Thymus (tissue), 11 donors: ENCODE measurements at regions not wholly inside any gene's neighbourhood (a gene's known extent, or its start where the extent isn't known, plus 50 kb on each side); places are given as distances from the start of the nearest gene placed in this dataset.
"Not testable (repeated sequence)": the region's sequence is repeated elsewhere in the genome, so short reads cannot be mapped to it uniquely, and the experiment has no call there.

ENCODE experiments used
- DNase-seq, 9 donors: peaks; one replicate each; pipeline ENCODE4 v3.0.0-alpha.2; 2013; ENCODE audit warnings: low spot score in 9 of 9, low read depth in 6 of 9, missing footprints in 1 of 9
- H3K27ac ChIP-seq, 2 donors: one replicate each; pipeline ENCODE4 v1.5.1; 2013; ENCODE audit warnings: control low read depth in 1 of 2, low read depth in 1 of 2, low read length in 1 of 2, mild to moderate bottlenecking in 1 of 2, moderate library complexity in 1 of 2
- H3K27me3 ChIP-seq, 2 donors: one replicate each; pipeline ENCODE4 v1.5.1; 2013; ENCODE audit warnings: low read length in 1 of 2; ENCODE audit not compliant: control insufficient read depth in 2 of 2, insufficient read depth in 1 of 2
- H3K36me3 ChIP-seq, 2 donors: one replicate each; pipeline ENCODE4 v1.5.1; 2013; ENCODE audit warnings: low read length in 1 of 2, mild to moderate bottlenecking in 1 of 2, moderate library complexity in 1 of 2; ENCODE audit not compliant: control insufficient read depth in 2 of 2, insufficient read depth in 2 of 2
- H3K4me1 ChIP-seq, 2 donors: one replicate each; pipeline ENCODE4 v1.5.1; 2013; ENCODE audit warnings: low read length in 2 of 2; ENCODE audit not compliant: control insufficient read depth in 2 of 2, insufficient read depth in 2 of 2
- H3K4me3 ChIP-seq, 2 donors: one replicate each; pipeline ENCODE4 v1.5.1; 2013; ENCODE audit warnings: low read length in 2 of 2, control low read depth in 1 of 2, mild to moderate bottlenecking in 1 of 2
- H3K9me3 ChIP-seq, 2 donors: one replicate each; pipeline ENCODE4 v1.5.1; 2013; ENCODE audit warnings: low read length in 1 of 2, mild to moderate bottlenecking in 1 of 2; ENCODE audit not compliant: control insufficient read depth in 2 of 2, insufficient read depth in 1 of 2
- WGBS: extraction: QIAGEN DNeasy Blood & Tissue Kit; methylation state at CpG from one replicate; pipeline ENCODE4 v1.1.7; 2013; 5-methylcytosine and 5-hydroxymethylcytosine counted together
- donor health status: healthy.

- WGBS, result 84% methylated on average over 2 of the region's 2 CpGs
- no peak for DNase-seq
- Histone ChIP-seq H3K36me3 (no peaks in the 10 kb centered on the region), H3K4me3 (no peak overlapping the region), H3K9me3 (no peaks in the 10 kb centered on the region), H3K27me3 (no peaks in the 10 kb centered on the region), H3K27ac (no peak overlapping the region), H3K4me1 (no peaks in the 10 kb centered on the region)
Measured at GRCh38 chr12:17139931-17140330, 534.0 kb upstream of the LMO3 start.

GRCh38 chr12:17137396-17137795 lies 531.4 kb upstream of the LMO3 start:
- Histone ChIP-seq H3K27ac (no peak overlapping the region), H3K4me3 (no peak overlapping the region), H3K36me3 (no peaks in the 10 kb centered on the region), H3K27me3 (no peaks in the 10 kb centered on the region), H3K9me3 (no peaks in the 10 kb centered on the region), H3K4me1 (no peaks in the 10 kb centered on the region)
- DNase-seq, result no peak
- 88% methylated on average over 3 of the region's 3 CpGs for WGBS

- H3K27ac ChIP-seq, result no peak overlapping the region
Measured at GRCh38 chr12:17134315-17134714, 528.4 kb upstream of the LMO3 start.

GRCh38 chr12:17132336-17132735 lies 526.4 kb upstream of the LMO3 start:
- Histone ChIP-seq H3K9me3 (no peaks in the 10 kb centered on the region), H3K4me1 (no peaks in the 10 kb centered on the region), H3K36me3 (no peaks in the 10 kb centered on the region), H3K4me3 (no peak overlapping the region), H3K27me3 (no peaks in the 10 kb centered on the region), H3K27ac (no peak overlapping the region)
- no peak for DNase-seq
- WGBS, result 94% methylated on average over 4 of the region's 4 CpGs

More at GRCh38 chr12:17134315-17134714, 528.4 kb upstream of the LMO3 start:
- no peaks in the 10 kb centered on the region for H3K9me3 ChIP-seq
- H3K4me3 ChIP-seq, result no peak overlapping the region
- no peaks in the 10 kb centered on the region for H3K36me3 ChIP-seq
- DNase-seq, result no peak
- no peaks in the 10 kb centered on the region for H3K4me1 ChIP-seq
- no peaks in the 10 kb centered on the region for H3K27me3 ChIP-seq

- 92% methylated on average over 3 of the region's 3 CpGs for WGBS
- not testable (repeated sequence) for H3K4me1 ChIP-seq, H3K4me3 ChIP-seq, DNase-seq, H3K9me3 ChIP-seq, H3K27me3 ChIP-seq, H3K36me3 ChIP-seq, H3K27ac ChIP-seq
Measured at GRCh38 chr12:17116538-17116937, 510.6 kb upstream of the LMO3 start.

- no peak for DNase-seq
- H3K9me3 ChIP-seq, result no peaks in the 10 kb centered on the region
- H3K4me1 ChIP-seq, result no peaks in the 10 kb centered on the region
- H3K27ac ChIP-seq, result no peak overlapping the region
- H3K4me3 ChIP-seq, result no peak overlapping the region
- H3K36me3 ChIP-seq, result no peaks in the 10 kb centered on the region
- no peaks in the 10 kb centered on the region for H3K27me3 ChIP-seq
Measured at GRCh38 chr12:17110316-17110715, 504.4 kb upstream of the LMO3 start.

- Histone ChIP-seq H3K4me3 (no peak overlapping the region), H3K27ac (no peak overlapping the region), H3K4me1 (no peaks in the 10 kb centered on the region), H3K27me3 (no peaks in the 10 kb centered on the region), H3K36me3 (no peaks in the 10 kb centered on the region), H3K9me3 (no peaks in the 10 kb centered on the region)
- DNase-seq, result no peak
- WGBS, result 87% methylated on average over 3 of the region's 3 CpGs
Measured at GRCh38 chr12:17108877-17109541, 503.0 kb upstream of the LMO3 start.

GRCh38 chr12:17104801-17105200 lies 498.8 kb upstream of the LMO3 start:
- no peaks in the 10 kb centered on the region for H3K9me3 ChIP-seq
- no peaks in the 10 kb centered on the region for H3K36me3 ChIP-seq
- no peak overlapping the region for H3K27ac ChIP-seq
- H3K27me3 ChIP-seq, result no peaks in the 10 kb centered on the region
- no peak for DNase-seq
- no peak overlapping the region for H3K4me3 ChIP-seq
- H3K4me1 ChIP-seq, result no peaks in the 10 kb centered on the region
- 76% methylated on average over 2 of the region's 2 CpGs for WGBS

- Histone ChIP-seq H3K27me3 (no peaks in the 10 kb centered on the region), H3K36me3 (no peaks in the 10 kb centered on the region), H3K4me3 (no peak overlapping the region), H3K4me1 (no peaks in the 10 kb centered on the region), H3K9me3 (peaks cover 0 to 3% of the 10 kb centered on the region in 2 donors), H3K27ac (no peak overlapping the region)
- 85% methylated on average over 11 of the region's 11 CpGs for WGBS
- peak in 2 of 9 donors; percentile 3 to 4 for DNase-seq
Measured at GRCh38 chr12:17097674-17098073, 491.7 kb upstream of the LMO3 start.

- Histone ChIP-seq H3K4me1 (no peaks in the 10 kb centered on the region), H3K9me3 (peaks cover 0 to 2% of the 10 kb centered on the region in 2 donors), H3K27me3 (no peaks in the 10 kb centered on the region), H3K36me3 (no peaks in the 10 kb centered on the region), H3K27ac (no peak overlapping the region), H3K4me3 (no peak overlapping the region)
- no peak for DNase-seq
Measured at GRCh38 chr12:17084831-17085230, 478.9 kb upstream of the LMO3 start.
